ENCODE measurements at regions not wholly inside any gene's neighbourhood (a gene's known extent, or its start where the extent isn't known, plus 50 kb on each side); places are given as distances from the start of the nearest gene placed in this dataset.
A peak's percentile ranks its signal among the peaks of the same experiment; 100 is the strongest.

DNA sequence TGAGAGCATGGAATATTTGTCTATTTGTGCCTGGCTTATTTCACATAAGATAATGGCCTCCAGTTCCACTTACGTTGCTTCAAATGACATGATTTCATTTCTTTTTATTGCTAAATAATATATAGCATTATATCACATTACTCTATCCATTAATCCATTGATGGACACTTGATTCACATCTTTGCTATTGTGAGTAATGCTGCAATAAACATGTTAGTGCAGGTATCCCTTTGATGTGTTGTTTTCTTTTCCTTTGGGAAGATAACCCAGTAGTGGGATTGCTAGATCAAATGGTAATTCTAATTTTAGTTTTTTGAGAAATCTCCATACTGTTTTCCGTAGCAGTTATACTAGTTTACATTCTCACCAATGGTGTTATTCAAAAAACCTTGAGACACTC is 1343.3 kb upstream of the TMEFF2 start:
- FAIRE-seq (no peak), DNase-seq (ENCODE audit: low spot score) (no peak)

DNA sequence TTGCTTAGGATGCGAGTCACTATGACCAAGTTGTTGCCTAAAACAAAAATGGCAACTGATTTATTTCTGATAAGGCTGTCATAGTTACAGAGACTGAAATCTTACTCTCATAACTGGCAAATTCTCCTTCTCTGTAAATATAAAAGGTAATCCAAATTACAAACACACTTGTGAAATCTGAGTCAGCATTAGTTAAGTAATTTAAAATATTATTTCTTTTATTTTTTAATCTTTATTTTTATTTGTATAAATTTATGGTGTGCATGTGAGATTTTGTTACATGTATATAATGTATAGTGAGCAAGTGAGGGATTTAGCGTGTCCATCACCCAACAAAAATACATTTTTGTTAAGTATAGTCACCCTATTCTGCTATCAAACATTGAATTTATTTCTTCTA is 1342.8 kb upstream of the TMEFF2 start:
- FAIRE-seq (no peak), DNase-seq (ENCODE audit: low spot score) (no peak)

DNA sequence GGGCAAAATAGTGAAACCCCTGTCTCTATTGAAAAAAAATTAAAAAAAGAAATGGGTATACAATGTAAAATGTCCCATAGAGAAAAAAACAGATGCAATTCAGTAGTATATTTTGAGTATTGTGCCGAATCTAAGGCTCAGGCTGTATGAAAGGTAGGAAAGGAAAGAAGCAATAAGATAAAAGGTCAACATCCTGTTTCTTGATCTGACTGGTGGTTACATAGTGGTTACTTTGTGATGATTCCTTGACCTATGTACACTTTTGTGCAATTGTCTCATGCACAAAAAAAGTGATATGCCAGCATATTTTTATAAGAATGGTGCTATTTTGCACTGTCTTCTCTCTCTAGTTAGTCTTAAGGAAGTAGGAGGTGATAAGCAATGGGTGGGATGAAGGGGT is 1333.7 kb upstream of the TMEFF2 start:
- DNase-seq (ENCODE audit: low spot score) (no peak), FAIRE-seq (no peak)

DNA sequence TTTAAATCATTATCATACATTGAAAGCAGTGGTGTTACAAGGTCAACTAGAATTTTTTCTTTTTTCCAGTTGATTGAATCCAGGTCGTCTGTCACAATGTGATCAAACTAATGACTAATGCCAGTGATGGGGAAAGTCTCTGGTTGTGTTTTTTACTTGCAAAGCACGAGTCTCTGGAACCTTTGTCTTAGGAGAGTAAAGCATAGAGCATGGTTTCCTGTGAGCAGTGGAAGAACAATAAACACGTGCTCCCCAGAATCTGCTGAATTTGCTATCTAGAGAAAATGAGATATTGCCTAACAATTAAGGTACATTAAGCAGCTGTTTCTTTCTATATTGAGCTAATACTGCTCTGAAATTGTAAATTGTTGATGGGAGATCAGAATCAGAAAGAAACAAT is 1332.4 kb upstream of the TMEFF2 start:
- DNase-seq (ENCODE audit: low spot score) (no peak), FAIRE-seq (no peak)

DNA sequence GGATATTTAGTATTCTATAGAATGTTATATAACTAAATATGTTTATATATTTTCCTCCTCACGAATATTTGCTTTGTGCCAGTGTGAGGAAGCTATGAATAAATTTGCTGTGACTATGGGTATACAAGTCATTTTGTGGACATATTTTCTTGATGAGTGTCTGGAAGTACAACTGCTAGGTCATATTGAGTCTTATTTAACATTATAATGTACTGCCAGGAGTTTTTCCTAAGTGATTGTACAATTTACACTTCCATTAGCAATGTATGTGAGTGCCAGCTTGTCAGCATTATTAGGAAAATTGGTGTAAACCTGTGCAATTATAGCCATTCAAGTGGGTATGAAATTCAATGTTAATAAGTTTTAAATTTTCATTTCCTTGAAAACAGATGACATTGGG is 1328.9 kb upstream of the TMEFF2 start:
- no peak for DNase-seq (ENCODE audit: low spot score)
- FAIRE-seq: no peak

DNA sequence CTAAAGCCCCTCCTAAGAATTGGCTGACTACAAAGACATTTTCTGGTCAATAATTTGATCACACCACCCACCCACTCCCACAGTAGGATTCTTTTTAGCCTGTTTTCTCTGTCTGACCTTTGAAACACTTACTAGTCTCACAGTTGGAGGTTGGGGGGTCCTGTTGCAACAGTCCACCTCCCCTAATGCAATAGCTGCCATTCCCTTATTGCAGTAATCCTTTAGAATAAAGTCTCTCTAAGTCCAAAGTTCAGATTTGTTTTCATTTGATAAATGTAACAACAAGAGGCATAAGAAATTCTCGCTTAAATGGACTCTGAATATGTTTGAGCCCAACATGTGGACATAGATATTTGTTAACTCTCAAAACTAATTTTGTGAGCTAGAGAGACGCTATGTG is 1326.8 kb upstream of the TMEFF2 start:
- FAIRE-seq (no peak), DNase-seq (ENCODE audit: low spot score) (no peak)

DNA sequence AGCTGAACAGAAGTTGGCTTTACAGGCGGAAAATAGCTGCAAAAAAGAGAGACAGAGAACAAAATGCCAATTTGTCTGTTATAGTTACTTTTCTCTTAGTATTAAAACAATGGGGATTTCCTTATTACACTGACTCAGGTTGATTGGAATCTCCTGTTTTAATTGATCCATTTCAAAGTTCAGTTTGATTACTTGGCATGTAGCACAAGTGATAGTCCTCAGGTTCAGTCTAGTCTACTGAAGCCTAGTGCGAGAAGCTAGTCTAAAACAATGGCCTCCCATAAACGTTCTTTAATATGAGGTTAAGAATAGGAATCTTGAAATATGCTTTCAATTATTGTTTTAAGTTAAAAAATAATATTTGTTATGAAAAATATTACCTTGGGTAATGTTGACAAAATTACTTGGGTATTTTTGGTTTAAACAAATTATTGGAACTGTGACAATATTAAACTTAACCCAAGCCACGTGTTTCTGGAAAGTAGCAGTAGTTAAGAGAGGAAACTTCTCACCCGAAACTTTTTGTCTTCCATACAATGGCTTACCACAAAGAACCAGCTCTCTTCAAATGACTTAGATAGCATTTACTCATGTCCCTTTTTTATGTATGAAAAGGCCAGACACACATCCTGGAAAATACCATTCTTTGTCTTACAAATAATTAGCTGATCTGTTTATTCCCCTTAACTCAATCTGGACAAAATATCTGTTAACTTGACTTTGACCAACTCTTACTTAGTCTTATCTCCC is 1326.2 kb upstream of the TMEFF2 start:
- FAIRE-seq (no peak), DNase-seq (ENCODE audit: low spot score) (no peak)

DNA sequence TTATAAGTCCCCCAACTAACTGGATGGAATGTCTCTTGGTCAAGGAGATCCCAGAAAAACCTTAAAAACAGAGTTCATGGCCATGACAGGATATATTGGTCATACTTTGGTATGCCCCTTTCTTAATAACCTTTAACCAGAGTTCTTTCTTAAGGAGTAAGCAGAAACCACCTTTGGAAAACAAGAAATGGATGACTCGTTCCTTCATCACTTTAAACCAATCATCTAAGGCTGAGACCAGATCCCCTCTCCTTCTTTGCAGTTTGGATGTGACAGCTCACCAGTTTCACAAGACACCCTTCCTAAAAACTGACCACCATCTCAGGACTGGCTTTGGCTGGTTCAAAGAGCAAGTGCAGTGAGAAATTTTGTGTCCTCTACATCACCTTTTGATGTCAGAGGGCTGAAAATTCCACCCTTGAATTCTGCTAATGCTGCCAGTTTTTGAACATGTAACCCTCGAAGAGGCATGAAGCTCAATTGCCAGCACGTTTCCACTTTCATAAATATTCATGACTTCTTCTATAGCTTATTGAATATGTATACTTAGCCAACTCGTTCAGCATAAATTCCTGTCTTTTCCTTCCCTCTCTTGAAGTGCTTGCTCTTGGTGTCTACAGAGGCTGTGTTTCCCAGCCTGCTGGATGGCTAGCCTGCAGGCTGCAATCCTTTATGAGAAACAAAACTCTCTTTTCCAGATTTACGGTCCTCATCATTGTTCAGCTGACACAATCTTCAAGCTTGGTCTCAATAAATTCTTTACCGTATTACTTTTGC is 1323.5 kb upstream of the TMEFF2 start:
- FAIRE-seq (no peak), DNase-seq (ENCODE audit: low spot score) (no peak)

DNA sequence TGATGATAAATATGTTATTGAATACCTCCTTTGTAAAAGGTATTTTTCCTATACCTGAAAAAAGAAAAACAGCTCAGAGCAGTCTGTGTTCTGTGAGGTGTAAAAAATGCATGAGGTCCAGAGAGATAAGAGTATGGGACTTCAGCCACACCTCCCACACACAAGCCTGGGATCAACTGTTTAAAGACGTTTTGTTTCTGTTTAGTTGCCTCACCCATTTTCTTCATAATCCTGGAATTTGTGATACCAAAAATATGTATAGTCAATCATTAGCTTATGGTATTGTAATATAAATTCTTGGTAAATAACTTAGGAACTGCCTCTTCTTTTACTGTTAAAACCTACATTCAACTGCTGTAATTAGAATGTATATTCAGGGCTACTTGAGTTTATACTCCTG is 1322.9 kb upstream of the TMEFF2 start:
- FAIRE-seq: no peak
- DNase-seq (ENCODE audit: low spot score): no peak

DNA sequence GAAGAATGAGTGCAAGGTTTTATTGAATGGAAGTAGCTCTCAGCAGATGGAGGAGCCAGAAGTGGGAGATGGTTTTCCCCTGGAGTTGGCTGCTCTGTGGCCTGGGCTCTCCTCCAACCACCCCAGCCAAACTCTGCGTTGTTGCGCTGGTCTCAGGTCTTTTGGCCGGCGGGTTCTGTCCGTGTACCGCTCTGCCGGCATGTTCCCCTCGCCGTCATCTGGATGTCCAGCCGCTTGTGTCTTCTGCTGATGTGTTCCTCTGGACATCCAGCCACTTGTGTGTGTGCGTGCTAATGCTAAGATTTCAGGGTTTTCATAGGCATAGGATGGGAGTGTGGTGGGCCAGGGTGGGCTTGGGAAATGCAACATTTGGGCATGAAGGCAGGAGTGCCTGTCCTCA is 1311.3 kb upstream of the TMEFF2 start:
- no peak for DNase-seq (ENCODE audit: low spot score)
- FAIRE-seq: no peak

DNA sequence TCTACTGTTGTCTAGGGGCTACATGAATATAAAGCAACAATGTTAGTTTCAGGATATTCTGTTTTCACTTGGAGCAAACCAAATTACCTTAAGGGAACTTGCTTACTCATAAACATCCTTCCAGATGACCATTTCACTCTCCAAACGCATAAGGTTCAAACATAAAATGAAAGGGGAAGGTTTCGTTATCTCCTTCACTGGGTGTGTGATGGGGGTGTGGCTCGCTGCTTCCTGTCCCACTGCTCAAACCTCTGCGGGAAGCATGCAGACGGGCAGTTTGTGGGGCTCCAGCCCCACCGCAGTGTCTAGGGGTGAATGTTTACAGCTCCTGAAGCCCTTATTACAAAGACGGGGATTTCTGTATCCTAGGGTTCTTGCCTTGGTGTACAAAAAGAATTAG is 1310.9 kb upstream of the TMEFF2 start:
- FAIRE-seq: no peak
- DNase-seq (ENCODE audit: low spot score): no peak

DNA sequence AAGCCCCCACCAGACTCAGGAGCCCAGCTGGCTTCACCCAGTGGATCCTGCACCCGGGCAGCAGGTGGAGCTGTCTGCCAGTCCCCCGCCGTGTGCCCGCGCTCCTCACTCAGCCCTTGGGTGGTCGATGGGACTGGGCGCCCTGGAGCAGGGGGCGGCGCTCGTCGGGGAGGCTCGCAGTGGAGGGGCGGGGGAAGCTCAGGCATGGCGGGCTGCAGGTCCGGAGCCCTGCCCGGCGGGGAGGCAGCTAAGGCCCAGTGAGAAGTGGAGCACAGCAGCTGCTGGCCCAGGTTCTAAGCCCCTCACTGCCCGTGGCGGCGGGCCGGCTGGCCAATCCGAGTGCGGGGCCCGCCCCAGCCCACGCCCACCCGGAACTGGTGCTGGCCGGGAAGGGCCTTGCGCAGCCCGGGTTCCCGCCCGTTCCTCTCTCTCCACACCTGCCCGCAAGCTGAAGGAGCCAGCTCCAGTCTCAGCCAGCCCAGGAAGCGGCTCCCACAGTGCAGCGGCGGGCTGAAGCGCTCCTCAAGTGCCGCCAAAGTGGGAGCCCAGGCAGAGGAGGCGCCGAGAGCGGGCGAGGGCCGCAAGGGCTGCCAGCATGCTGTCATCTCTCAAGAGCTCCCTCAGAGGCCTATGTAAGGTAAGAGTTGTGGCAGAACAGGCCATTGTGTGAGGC is 1307.8 kb upstream of the TMEFF2 start:
- no peak for DNase-seq (ENCODE audit: low spot score)

DNA sequence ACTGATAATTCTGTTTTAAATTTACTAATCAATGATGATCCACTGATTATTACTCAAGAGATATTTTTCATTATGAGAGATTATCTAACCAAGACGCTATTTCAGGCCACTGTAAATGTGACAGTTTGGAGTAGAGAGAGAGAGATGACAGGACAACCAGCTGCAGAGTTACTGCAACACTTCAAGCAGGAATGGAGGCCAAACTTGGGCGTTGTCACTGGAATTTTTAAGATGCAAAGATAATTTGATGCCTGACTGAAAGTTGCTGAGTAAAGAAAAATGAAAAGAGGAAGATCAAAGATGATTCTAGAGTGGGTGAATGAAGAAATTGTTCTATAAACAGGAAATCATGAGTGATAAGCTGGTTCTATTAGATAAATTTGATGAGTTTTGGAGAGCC is 1302.1 kb upstream of the TMEFF2 start:
- no peak for DNase-seq (ENCODE audit: low spot score)
- no peak for FAIRE-seq

More for the DNA sequence above, 1307.8 kb upstream of the TMEFF2 start:
- no peak for FAIRE-seq

DNA sequence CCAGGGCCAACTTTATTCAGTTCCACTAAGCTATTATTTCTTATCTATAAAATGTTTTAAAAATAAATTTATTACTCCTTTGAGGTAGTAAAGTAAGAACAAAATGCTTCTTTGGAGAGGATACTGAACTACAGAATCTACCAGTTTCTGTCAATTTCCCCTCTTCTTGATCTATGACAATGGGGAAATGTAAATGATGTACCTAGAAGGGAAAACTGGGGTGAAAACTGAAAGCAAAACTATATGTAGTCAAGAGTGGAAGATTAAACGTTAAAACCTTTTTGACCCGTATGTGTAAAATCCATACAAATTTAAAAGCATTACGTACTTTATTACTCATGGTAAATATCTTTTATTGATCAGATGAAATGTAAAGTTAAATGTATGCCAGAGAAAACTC is 1287.8 kb upstream of the TMEFF2 start:
- no peak for FAIRE-seq
- no peak for DNase-seq (ENCODE audit: low spot score)

DNA sequence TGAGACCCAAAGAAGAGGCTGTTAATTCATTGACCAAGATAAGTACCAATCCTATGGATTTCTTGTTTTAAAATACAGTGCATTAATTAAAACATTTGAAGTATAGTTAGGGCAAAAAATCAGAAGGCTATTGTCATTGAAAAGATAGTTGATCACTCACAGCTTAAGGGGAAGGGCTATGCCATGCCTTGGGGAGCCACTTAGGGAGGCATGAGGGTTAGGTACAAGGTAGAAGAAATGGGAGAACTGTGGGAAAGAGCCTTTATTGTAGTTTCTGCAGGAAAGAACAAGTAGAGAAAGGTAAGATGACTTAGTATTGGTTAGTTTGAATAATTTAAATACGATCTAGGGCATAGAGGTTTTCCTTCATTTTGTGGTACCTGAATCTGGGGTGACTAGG is 1285.5 kb upstream of the TMEFF2 start:
- DNase-seq (ENCODE audit: low spot score) (no peak), FAIRE-seq (no peak)

DNA sequence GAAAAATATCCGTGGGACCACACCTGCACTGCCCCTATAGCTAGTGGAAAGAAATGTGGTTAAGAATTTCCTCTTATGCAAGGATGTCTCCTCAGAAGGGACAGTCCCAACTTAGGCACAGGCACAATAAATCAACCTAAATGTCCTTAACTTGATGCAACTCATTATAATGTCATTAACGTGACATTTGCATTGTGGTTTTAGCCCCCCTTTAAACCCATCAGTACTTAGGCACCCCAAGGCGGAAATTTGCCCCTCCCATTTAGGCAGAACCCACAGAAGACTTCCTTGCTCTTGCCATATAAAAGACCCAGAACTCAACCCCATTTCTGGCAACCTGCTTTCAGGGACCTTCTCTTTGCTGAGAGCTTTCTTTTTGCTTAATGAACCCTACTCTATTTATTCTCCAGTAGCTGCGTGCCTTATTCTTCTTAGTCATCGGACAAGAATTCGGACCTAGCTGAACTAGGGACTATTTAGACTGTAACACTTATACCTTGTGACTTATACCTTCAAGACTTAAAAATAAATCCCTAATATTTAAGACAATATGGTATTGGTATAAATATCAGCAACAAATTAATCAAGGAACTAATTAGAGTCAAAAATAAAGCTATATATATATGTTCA is 1281.6 kb upstream of the TMEFF2 start:
- no peak for FAIRE-seq
- DNase-seq (ENCODE audit: low spot score): peak; percentile 11

DNA sequence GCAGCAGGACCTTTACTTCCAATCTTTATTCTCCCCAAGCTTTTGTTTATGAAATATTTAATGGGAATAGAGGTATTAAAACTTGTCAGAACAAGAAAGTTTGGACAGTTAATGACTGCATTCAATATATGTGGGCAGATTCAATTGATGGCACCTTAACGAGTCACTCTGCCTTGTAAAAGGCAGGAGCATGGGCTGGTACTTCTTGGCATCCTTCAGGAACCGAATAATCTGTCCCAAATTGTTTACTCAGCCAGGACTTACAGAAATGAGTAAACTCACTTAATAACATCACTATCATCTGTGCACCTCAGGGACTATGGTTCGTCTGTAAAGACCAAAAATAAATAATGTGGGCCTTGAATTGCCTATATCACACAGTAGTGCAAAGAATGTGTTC is 1280.3 kb upstream of the TMEFF2 start:
- no peak for FAIRE-seq
- no peak for DNase-seq (ENCODE audit: low spot score)

DNA sequence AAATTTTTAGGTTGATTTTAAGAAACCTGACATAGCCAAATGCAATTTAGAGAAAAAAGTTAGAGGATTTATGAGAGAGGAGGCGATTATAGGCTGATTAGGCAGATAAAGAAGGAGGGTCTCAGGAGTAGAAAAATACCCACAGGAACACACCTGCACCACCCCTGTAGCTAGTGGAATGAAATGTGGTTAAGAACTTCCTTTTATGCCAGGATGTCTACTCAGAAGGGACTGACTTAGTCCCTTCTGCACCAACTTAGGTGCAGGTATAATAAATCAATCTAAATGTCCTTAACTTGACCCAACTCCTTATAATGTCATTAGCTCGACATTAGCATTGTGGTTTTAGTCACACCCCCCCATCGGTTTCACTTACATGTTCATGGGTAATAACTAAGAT is 1274.5 kb upstream of the TMEFF2 start:
- no peak for DNase-seq (ENCODE audit: low spot score)
- no peak for FAIRE-seq

DNA sequence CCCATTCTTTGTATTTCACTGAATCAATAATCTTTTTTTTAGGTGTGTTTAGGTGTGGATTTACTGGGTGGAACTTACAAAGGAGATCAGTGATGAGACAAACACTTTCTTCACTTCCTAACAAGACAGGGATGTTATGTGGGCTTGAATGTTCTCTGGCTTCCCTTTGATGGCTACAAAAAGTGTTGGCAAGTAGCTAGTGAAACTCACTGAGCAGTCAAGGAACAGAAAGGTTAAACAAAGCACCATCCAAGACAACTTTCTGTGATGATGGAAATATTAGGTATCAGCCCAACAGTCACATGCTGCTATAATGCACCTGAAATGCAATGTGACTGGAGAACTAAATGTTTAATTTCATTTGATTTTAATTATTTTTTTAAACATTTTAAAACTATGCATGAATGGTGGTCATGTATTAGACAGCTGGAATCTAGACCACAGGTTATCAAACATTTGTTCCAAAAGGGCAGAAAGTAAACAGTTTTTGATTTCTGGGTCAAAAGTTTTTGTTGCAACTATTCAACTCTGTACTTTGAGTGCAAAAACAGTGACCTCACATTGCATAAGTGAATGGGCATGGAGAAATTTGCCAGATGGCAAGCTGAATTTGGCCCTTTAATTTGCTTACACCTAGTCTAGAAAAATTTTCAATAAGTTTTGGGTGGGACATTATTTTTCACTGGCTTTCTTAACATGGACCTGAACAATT is 1272.7 kb upstream of the TMEFF2 start:
- FAIRE-seq (no peak), DNase-seq (ENCODE audit: low spot score) (no peak)

DNA sequence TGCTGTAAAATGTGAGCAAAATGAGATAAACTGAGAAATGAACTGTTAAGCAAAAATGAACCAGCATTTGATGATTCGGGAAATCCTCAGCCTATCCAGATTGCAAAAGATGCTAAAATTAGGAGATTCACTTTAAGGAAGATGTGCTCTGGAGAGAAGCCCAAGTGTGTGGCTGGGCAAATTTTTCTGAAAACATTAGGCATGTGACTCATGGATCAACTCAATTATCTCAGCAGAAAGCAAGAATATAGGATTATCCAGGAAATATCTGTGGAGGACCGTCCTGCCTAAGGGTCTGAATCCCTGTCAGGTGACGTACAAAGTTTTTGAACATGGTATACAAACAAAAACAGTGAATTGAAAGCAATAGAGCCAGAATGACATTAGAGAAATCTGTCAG is 1268.3 kb upstream of the TMEFF2 start:
- FAIRE-seq: no peak

DNA sequence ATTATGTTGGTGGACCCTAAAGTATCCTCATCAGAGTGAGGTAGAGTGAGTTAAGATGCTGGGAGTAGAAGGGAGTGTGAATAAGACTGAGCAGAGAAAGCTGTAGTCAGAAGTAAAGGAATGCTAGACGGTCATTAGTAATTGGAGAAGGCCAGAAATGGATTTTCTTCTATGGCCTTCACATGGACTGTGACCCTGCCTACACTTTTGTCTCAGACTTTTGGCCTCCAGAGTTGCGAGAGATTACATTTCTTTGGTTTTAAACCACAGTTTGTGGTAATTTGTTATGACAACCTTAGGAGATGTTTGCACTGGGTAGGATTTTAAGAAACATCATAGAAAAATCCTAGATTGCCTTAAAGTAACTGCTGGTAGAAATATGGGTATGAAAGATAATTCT is 1267.7 kb upstream of the TMEFF2 start:
- FAIRE-seq (no peak), DNase-seq (ENCODE audit: low spot score) (no peak)

More for the DNA sequence above, 1268.3 kb upstream of the TMEFF2 start:
- DNase-seq (ENCODE audit: low spot score): no peak
